H1 (cell line): ENCODE measurements at regions not wholly inside any gene's neighbourhood (a gene's known extent, or its start where the extent isn't known, plus 50 kb on each side); places are given as distances from the start of the nearest gene placed in this dataset.

Source experiments
- CTCF ChIA-PET: fragments of 300-600 bp; sonication (Branson Sonifier 250); formaldehyde crosslinking; loops from one replicate; lab custom pipeline; 2021; ENCODE audit not compliant: partially characterized antibody; lab: Charles Lee
- POLR2A ChIA-PET: fragments of 300-600 bp; sonication (Branson Sonifier 250); formaldehyde crosslinking; loops from one replicate; lab custom pipeline; 2021; ENCODE audit warnings: inconsistent platforms; ENCODE audit not compliant: partially characterized antibody; lab: Charles Lee
- DNase-seq, 2 experiments: peaks; one replicate each; pipeline versions ENCODE4 v3.0.0 to v3.0.0-alpha.2; 2010 to 2022; ENCODE audit warnings: low spot score in 2 of 2, low read depth in 1 of 2, mixed read lengths in 1 of 2
- FAIRE-seq: peaks from 2 replicates; lab custom pipeline; 2011; peaks lifted over from hg19 to GRCh38; lab: Jason Lieb, UNC
- H2AFZ ChIP-seq: 2 replicates; pipeline ENCODE4 v1.8.1; 2012; ENCODE audit warnings: low read length, inconsistent platforms
- H2AK5ac ChIP-seq: 2 replicates; pipeline ENCODE4 v1.6.1; 2013; ENCODE audit warnings: low read depth, low read length
- H2BK120ac ChIP-seq: replicated peaks from 2 replicates; pipeline ENCODE3; 2013; ENCODE audit warnings: low read depth, low read length, inconsistent platforms
- H2BK12ac ChIP-seq: 2 replicates; pipeline ENCODE4 v1.6.1; 2013; ENCODE audit warnings: low read depth, low read length
- H2BK15ac ChIP-seq: 2 replicates; pipeline ENCODE4 v1.6.1; 2013; ENCODE audit warnings: low read length
- H2BK20ac ChIP-seq: 2 replicates; pipeline ENCODE4 v1.6.1; 2013; ENCODE audit warnings: low read length
- H2BK5ac ChIP-seq: 2 replicates; pipeline ENCODE4 v1.6.1; 2013; ENCODE audit warnings: low read depth, low read length
- H3K14ac ChIP-seq: 2 replicates; pipeline ENCODE4 v1.6.1; 2013; ENCODE audit warnings: inconsistent platforms; ENCODE audit not compliant: insufficient read length
- H3K18ac ChIP-seq: 2 replicates; pipeline ENCODE4 v1.6.1; 2013; ENCODE audit warnings: low read length; ENCODE audit errors: extremely low read depth
- H3K23ac ChIP-seq: 2 replicates; pipeline ENCODE4 v1.6.1; 2013; ENCODE audit warnings: inconsistent platforms; ENCODE audit not compliant: insufficient read length
- H3K23me2 ChIP-seq: 2 replicates; pipeline ENCODE4 v1.6.1; 2013; ENCODE audit warnings: low read depth, low read length
- H3K27ac ChIP-seq: 2 replicates; pipeline ENCODE4 v1.6.1; 2011; ENCODE audit warnings: low read depth, low read length, inconsistent platforms
- H3K27me3 ChIP-seq, 4 experiments: replicated peaks in 1 of 4; 1 replicate in 1 of 4; 2 replicates in 3 of 4; pipeline versions ENCODE4 v1.6.1 to v1.8.1; 2011 to 2013; ENCODE audit warnings: low read length in 3 of 4, mild to moderate bottlenecking in 3 of 4, inconsistent platforms in 2 of 4, mixed read lengths in 2 of 4, moderate library complexity in 1 of 4; ENCODE audit not compliant: control insufficient read depth in 3 of 4, insufficient read depth in 3 of 4; ENCODE audit errors: extremely low read depth in 1 of 4
- H3K36me3 ChIP-seq, 4 experiments: 2 replicates each; pipeline versions ENCODE4 v1.6.1 to v1.8.1; 2011 to 2013; ENCODE audit warnings: mild to moderate bottlenecking in 4 of 4, low read length in 3 of 4, moderate library complexity in 2 of 4, control low read depth in 1 of 4, inconsistent platforms in 1 of 4; ENCODE audit not compliant: insufficient read depth in 4 of 4, control insufficient read depth in 2 of 4
- H3K4ac ChIP-seq: replicated peaks from 2 replicates; pipeline ENCODE3; 2013; ENCODE audit warnings: low read length, low read depth, mixed read lengths, inconsistent platforms; ENCODE audit not compliant: insufficient read length
- H3K4me1 ChIP-seq, 4 experiments: replicated peaks in 1 of 4; 1 replicate in 1 of 4; 2 replicates in 3 of 4; pipeline versions ENCODE4 v1.6.1 to v1.8.1; 2011 to 2013; ENCODE audit warnings: low read length in 3 of 4, inconsistent platforms in 2 of 4, mixed read lengths in 1 of 4; ENCODE audit not compliant: insufficient read depth in 4 of 4, control insufficient read depth in 3 of 4
- H3K4me2 ChIP-seq, 2 experiments: 2 replicates each; pipeline versions ENCODE4 v1.6.1 to v1.8.1; 2011 to 2013; ENCODE audit warnings: low read depth in 2 of 2, low read length in 2 of 2, control low read depth in 1 of 2, inconsistent platforms in 1 of 2, mild to moderate bottlenecking in 1 of 2; ENCODE audit not compliant: insufficient read depth in 1 of 2
- H3K4me3 ChIP-seq, 4 experiments: fragments of 200-600, 300-600 bp in 1 of 4; sonication (generic), shearing (Covaris generic), sonication (Bioruptor Twin) in 1 of 4; 2 replicates each; pipeline versions ENCODE4 v1.5.1 to v1.8.1; 2011 to 2016; ENCODE audit warnings: low read length in 4 of 4, low read depth in 3 of 4, control low read depth in 2 of 4, inconsistent platforms in 2 of 4, mild to moderate bottlenecking in 2 of 4, mixed read lengths in 1 of 4, moderate library complexity in 1 of 4; ENCODE audit not compliant: insufficient read depth in 2 of 4; ENCODE audit errors: extremely low read depth in 1 of 4
- H3K56ac ChIP-seq: replicated peaks from 2 replicates; pipeline ENCODE3; 2013; ENCODE audit warnings: low read depth, mild to moderate bottlenecking, mixed read lengths, low read length, inconsistent platforms; ENCODE audit not compliant: insufficient read length
- H3K79me1 ChIP-seq: 2 replicates; pipeline ENCODE4 v1.6.1; 2013; ENCODE audit warnings: low read depth, low read length, control low read depth
- H3K79me2 ChIP-seq, 2 experiments: 2 replicates each; pipeline versions ENCODE4 v1.6.1 to v1.8.1; 2012 to 2013; ENCODE audit warnings: low read length in 2 of 2, mild to moderate bottlenecking in 2 of 2, inconsistent platforms in 1 of 2; ENCODE audit not compliant: insufficient read depth in 2 of 2, control insufficient read depth in 1 of 2
- H3K9ac ChIP-seq, 4 experiments: replicated peaks in 1 of 4; 1 replicate in 1 of 4; 2 replicates in 3 of 4; pipeline versions ENCODE4 v1.6.1 to v1.8.1; 2011 to 2013; ENCODE audit warnings: low read depth in 3 of 4, low read length in 3 of 4, control low read depth in 2 of 4, mild to moderate bottlenecking in 2 of 4, moderate library complexity in 2 of 4, inconsistent platforms in 1 of 4; ENCODE audit errors: extremely low read depth in 1 of 4
- H3K9me3 ChIP-seq, 2 experiments: 2 replicates each; pipeline versions ENCODE4 v1.6.1 to v1.8.1; 2012 to 2013; ENCODE audit warnings: mild to moderate bottlenecking in 2 of 2, moderate library complexity in 2 of 2, control low read depth in 1 of 2, inconsistent platforms in 1 of 2, low read depth in 1 of 2, low read length in 1 of 2, mixed read lengths in 1 of 2; ENCODE audit not compliant: insufficient read depth in 2 of 2
- H4K20me1 ChIP-seq, 2 experiments: replicated peaks in 1 of 2; 2 replicates each; pipeline versions ENCODE3 to v1.8.1; 2011 to 2013; ENCODE audit warnings: inconsistent platforms in 2 of 2, low read length in 2 of 2, mild to moderate bottlenecking in 1 of 2; ENCODE audit not compliant: insufficient read depth in 2 of 2, control insufficient read depth in 1 of 2
- H4K5ac ChIP-seq: 2 replicates; pipeline ENCODE4 v1.6.1; 2013; ENCODE audit warnings: low read length, low read depth, mixed read lengths, inconsistent platforms; ENCODE audit not compliant: insufficient read length
- H4K8ac ChIP-seq: 2 replicates; pipeline ENCODE4 v1.8.0; 2013; ENCODE audit warnings: mild to moderate bottlenecking, moderate library complexity, low read length, inconsistent platforms; ENCODE audit not compliant: insufficient read depth; ENCODE audit errors: extremely low read depth
- H4K91ac ChIP-seq: replicated peaks from 2 replicates; pipeline ENCODE3; 2013; ENCODE audit warnings: low read length, mixed read lengths, inconsistent platforms; ENCODE audit not compliant: insufficient read length
- BRCA1 ChIP-seq: IDR thresholded peaks from 2 replicates; pipeline ENCODE4 v1.6.1; 2012; ENCODE audit warnings: low read depth, low read length, improper control_type of control experiment
- MAFK ChIP-seq: IDR thresholded peaks from 2 replicates; pipeline ENCODE4 v1.6.1; 2012; ENCODE audit warnings: low read depth, mild to moderate bottlenecking, improper control_type of control experiment, low read length
- RXRA ChIP-seq: IDR thresholded peaks from 2 replicates; pipeline ENCODE4 v1.6.1; 2011; ENCODE audit warnings: low read depth, mild to moderate bottlenecking, low read length, moderate library complexity; ENCODE audit not compliant: insufficient read depth
- SIN3A ChIP-seq, 2 experiments: IDR thresholded peaks in 1 of 2; conservative IDR thresholded peaks in 1 of 2; 2 replicates each; pipeline ENCODE4 v1.6.1; 2011 to 2012; ENCODE audit warnings: low read length in 2 of 2, improper control_type of control experiment in 1 of 2, low read depth in 1 of 2, mild to moderate bottlenecking in 1 of 2
- SP1 ChIP-seq: IDR thresholded peaks from 2 replicates; pipeline ENCODE4 v1.6.1; 2011; ENCODE audit warnings: low read depth, low read length
- SP2 ChIP-seq: IDR thresholded peaks from 2 replicates; pipeline ENCODE4 v1.6.1; 2012; ENCODE audit warnings: mild to moderate bottlenecking, low read length, inconsistent platforms
- SUZ12 ChIP-seq: fragments of 200-600 bp; sonication (generic); IDR thresholded peaks from 2 replicates; pipeline ENCODE4 v1.6.1; 2012; ENCODE audit warnings: mild to moderate bottlenecking, inconsistent platforms, low read length, moderate library complexity, mixed read lengths
- TAF1 ChIP-seq: IDR thresholded peaks from 2 replicates; pipeline ENCODE4 v1.6.1; 2011; ENCODE audit warnings: mild to moderate bottlenecking, low read depth, low read length
- WGBS, 2 experiments: shearing (Covaris generic) in 1 of 2; methylation state at CpG; one replicate each; pipeline versions ENCODE4 v1.1.6 to v1.1.7; 2013 to 2015; ENCODE audit warnings: low lambda C conversion rate in 2 of 2, mixed read lengths in 2 of 2, inconsistent platforms in 1 of 2, low coverage in 1 of 2, missing lambda C conversion rate in 1 of 2; ENCODE audit not compliant: insufficient replicate concordance in 2 of 2, insufficient coverage in 1 of 2, insufficient read length in 1 of 2; ENCODE audit errors: extremely low coverage in 1 of 2, missing lambda C conversion rate in 1 of 2; 5-methylcytosine and 5-hydroxymethylcytosine counted together
- TF ChIP-seq, protein P1 (sequence below): IDR thresholded peaks from 2 replicates; pipeline ENCODE4 v1.6.1; 2012; ENCODE audit warnings: low read length, inconsistent platforms
- TF ChIP-seq, protein P2 (sequence below), 3 experiments: IDR thresholded peaks; 1 replicate in 2 of 3; 2 replicates in 1 of 3; pipeline versions ENCODE4 v1.5.1 to v1.6.1; 2011; ENCODE audit warnings: low read length in 3 of 3, mild to moderate bottlenecking in 3 of 3, inconsistent platforms in 2 of 3, low read depth in 1 of 3, moderate library complexity in 1 of 3; ENCODE audit not compliant: insufficient read depth in 1 of 3; ENCODE audit errors: control extremely low read depth in 1 of 3

DNA sequence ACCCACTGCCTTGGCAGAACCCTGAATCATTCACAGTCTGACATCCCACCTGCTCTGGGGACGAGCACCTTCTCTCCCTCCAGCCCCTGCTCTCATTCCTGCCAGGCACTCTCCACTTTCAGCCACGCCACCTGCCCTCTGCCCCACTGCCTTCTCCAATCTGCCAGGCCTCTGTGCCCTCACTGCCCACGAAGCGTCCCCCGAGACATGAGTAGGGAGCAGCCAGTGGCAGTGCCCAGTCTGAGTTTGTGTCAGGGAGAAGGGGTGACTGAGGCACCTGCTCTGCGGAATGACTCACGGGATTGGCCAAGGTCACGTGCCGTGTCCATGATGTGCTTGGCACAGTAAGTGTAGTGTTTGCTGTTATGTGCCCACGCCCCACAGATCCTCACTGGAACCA, 215.2 kb upstream of the PPP2R2D start:
- Histone ChIP-seq H3K36me3 (no peaks in the 10 kb centered on the region; a peak in 1 of 8 replicates), H2AFZ (no peak overlapping the region), H3K23me2 (peaks cover 10% of the 10 kb centered on the region; the same call in 1 of the 2 replicates), H3K27me3 (no peaks in the 10 kb centered on the region), H4K20me1 (peaks cover 0 to 4% of the 10 kb centered on the region in 2 experiments), H3K9ac (no peak overlapping the region), H3K4me3 (no peak overlapping the region), H4K91ac (no peak overlapping the region), H3K18ac (no peak overlapping the region), H3K4me1 (peaks cover 2 to 18% (median 7%) of the 10 kb centered on the region in 4 experiments; a peak in 6 of 7 replicates), H4K8ac (no peak overlapping the region), H2BK12ac (peak overlapping the region; percentile 85; the same call in 1 of the 2 replicates), H3K23ac (no peak overlapping the region), H3K56ac (no peak overlapping the region), H2BK120ac (no peak overlapping the region), H3K9me3 (no peaks in the 10 kb centered on the region), H3K27ac (no peak overlapping the region), H2BK5ac (no peak overlapping the region; the same call in 1 of the 2 replicates), H3K4me2 (no peak overlapping the region), H2BK20ac (no peak overlapping the region), H2BK15ac (peak overlapping the region; percentile 48; the same call in 1 of the 2 replicates), H3K14ac (no peak overlapping the region), H3K4ac (no peak overlapping the region), H3K79me1 (peaks cover 3% of the 10 kb centered on the region; the same call in 1 of the 2 replicates), H4K5ac (no peak overlapping the region), H3K79me2 (no peaks in the 10 kb centered on the region), H2AK5ac (no peak overlapping the region)
- ChIA-PET CTCF (interaction anchor here (1.3 kb wide), 1 partner anchor 88 kb away, joined by 3 read pairs; no protein-coding TSS in a partner anchor), POLR2A (no interaction called here)
- FAIRE-seq (no peak), DNase-seq (no peak)
- 95% methylated on average over 10 of the region's 10 CpGs; no CpG with 5 or more reads in 1 of the 2 experiments for WGBS, 2 experiments
- TF ChIP-seq SP1 = no peak
- TF ChIP-seq, protein P1, sequence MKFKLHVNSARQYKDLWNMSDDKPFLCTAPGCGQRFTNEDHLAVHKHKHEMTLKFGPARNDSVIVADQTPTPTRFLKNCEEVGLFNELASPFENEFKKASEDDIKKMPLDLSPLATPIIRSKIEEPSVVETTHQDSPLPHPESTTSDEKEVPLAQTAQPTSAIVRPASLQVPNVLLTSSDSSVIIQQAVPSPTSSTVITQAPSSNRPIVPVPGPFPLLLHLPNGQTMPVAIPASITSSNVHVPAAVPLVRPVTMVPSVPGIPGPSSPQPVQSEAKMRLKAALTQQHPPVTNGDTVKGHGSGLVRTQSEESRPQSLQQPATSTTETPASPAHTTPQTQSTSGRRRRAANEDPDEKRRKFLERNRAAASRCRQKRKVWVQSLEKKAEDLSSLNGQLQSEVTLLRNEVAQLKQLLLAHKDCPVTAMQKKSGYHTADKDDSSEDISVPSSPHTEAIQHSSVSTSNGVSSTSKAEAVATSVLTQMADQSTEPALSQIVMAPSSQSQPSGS = no peak
- no peak for TF ChIP-seq SP2
- TF ChIP-seq, protein P2, sequence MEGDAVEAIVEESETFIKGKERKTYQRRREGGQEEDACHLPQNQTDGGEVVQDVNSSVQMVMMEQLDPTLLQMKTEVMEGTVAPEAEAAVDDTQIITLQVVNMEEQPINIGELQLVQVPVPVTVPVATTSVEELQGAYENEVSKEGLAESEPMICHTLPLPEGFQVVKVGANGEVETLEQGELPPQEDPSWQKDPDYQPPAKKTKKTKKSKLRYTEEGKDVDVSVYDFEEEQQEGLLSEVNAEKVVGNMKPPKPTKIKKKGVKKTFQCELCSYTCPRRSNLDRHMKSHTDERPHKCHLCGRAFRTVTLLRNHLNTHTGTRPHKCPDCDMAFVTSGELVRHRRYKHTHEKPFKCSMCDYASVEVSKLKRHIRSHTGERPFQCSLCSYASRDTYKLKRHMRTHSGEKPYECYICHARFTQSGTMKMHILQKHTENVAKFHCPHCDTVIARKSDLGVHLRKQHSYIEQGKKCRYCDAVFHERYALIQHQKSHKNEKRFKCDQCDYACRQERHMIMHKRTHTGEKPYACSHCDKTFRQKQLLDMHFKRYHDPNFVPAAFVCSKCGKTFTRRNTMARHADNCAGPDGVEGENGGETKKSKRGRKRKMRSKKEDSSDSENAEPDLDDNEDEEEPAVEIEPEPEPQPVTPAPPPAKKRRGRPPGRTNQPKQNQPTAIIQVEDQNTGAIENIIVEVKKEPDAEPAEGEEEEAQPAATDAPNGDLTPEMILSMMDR (IDR thresholded peaks at IDR 0.05; ENCODE audit: control extremely low read depth in 1 of 3, insufficient read depth in 1 of 3, low read depth in 1 of 3, low read length in 3 of 3) = no peak
- TF ChIP-seq TAF1 = no peak
- no peak for TF ChIP-seq BRCA1
- TF ChIP-seq SIN3A (conservative IDR thresholded peaks at IDR 0.05 in 1 of 2, IDR thresholded peaks at IDR 0.05 in 1 of 2; ENCODE audit: low read depth in 1 of 2, low read length in 2 of 2) = no peak
- no peak for TF ChIP-seq MAFK
- no peak for TF ChIP-seq SUZ12
- no peak for TF ChIP-seq RXRA
